Ascending aorta (tissue), 2 donors: ENCODE measurements at regions not wholly inside any gene's neighbourhood (a gene's known extent, or its start where the extent isn't known, plus 50 kb on each side); places are given as distances from the start of the nearest gene placed in this dataset.

Experiments
- DNase-seq, 2 donors: peaks; one replicate each; pipeline ENCODE4 v3.0.0-alpha.2; 2019; ENCODE audit warnings: low spot score in 2 of 2
- H3K27ac ChIP-seq, 2 donors: fragments of 200-600 bp; sonication (generic); one replicate each; pipeline ENCODE4 v1.5.1; 2016 to 2017; ENCODE audit warnings: mild to moderate bottlenecking in 1 of 2
- H3K27me3 ChIP-seq: fragments of 200-600 bp; sonication (generic); one replicate; pipeline ENCODE4 v1.5.1; 2017
- H3K36me3 ChIP-seq, 2 donors: fragments of 200-600 bp; sonication (generic); one replicate each; pipeline ENCODE4 v1.5.1; 2016
- H3K4me1 ChIP-seq, 2 donors: fragments of 200-600 bp; sonication (generic); one replicate each; pipeline ENCODE4 v1.5.1; 2016 to 2017; ENCODE audit warnings: mild to moderate bottlenecking in 1 of 2
- H3K4me3 ChIP-seq, 2 donors: fragments of 200-600 bp; sonication (generic); one replicate each; pipeline ENCODE4 v1.5.1; 2016 to 2017; ENCODE audit warnings: mild to moderate bottlenecking in 1 of 2
- H3K9me3 ChIP-seq, 2 donors: fragments of 200-600 bp; sonication (generic); one replicate each; pipeline ENCODE4 v1.5.1; 2016
- CTCF ChIP-seq, 3 experiments: fragments of 200-600 bp in 2 of 3; fragments of 450-650 bp in 1 of 3; sonication (generic) in 2 of 3; IDR thresholded peaks; one replicate each; pipeline ENCODE4 v1.5.1; 2016 to 2019; ENCODE audit warnings: antibody characterized with exemption in 3 of 3, mild to moderate bottlenecking in 1 of 3, moderate library complexity in 1 of 3
- intact Hi-C: fragments of 100-400 bp; cut with DNase I; formaldehyde crosslinking; loops from one replicate; pipeline ENCODE4 v1.15.1; 2023

- Histone ChIP-seq H3K27ac (no peak overlapping the region), H3K9me3 (no peaks in the 10 kb centered on the region), H3K27me3 (no peaks in the 10 kb centered on the region), H3K36me3 (no peaks in the 10 kb centered on the region), H3K4me3 (no peak overlapping the region), H3K4me1 (no peaks in the 10 kb centered on the region)
- TF ChIP-seq CTCF (IDR thresholded peaks at IDR 0.05) = no peak
- intact Hi-C loops = no loop called here
- no peak for DNase-seq
These were observed 298.1 kb downstream of the VRK1 start for GRCh38 chr14:97095269-97095668.

- TF ChIP-seq CTCF (IDR thresholded peaks at IDR 0.05) = no peak
- Histone ChIP-seq H3K4me1 (no peaks in the 10 kb centered on the region), H3K27me3 (no peaks in the 10 kb centered on the region), H3K4me3 (no peak overlapping the region), H3K36me3 (no peaks in the 10 kb centered on the region), H3K27ac (no peak overlapping the region), H3K9me3 (no peaks in the 10 kb centered on the region)
- intact Hi-C loops = no loop called here
- DNase-seq = no peak
These were observed 300.1 kb downstream of the VRK1 start for GRCh38 chr14:97097296-97097695.

- TF ChIP-seq CTCF (IDR thresholded peaks at IDR 0.05) = no peak
- no peaks in the 10 kb centered on the region for H3K27me3 ChIP-seq
These were observed 303.1 kb downstream of the VRK1 start for GRCh38 chr14:97100306-97100705.

GRCh38 chr14:97101561-97101960 lies 304.4 kb downstream of the VRK1 start:
- intact Hi-C loops = no loop called here
- no peak for DNase-seq
- no peak overlapping the region for H3K27ac ChIP-seq
- H3K27me3 ChIP-seq = no peaks in the 10 kb centered on the region
- H3K36me3 ChIP-seq = no peaks in the 10 kb centered on the region
- no peak for TF ChIP-seq CTCF (IDR thresholded peaks at IDR 0.05)
- H3K9me3 ChIP-seq = no peaks in the 10 kb centered on the region
- H3K4me3 ChIP-seq = no peak overlapping the region
- H3K4me1 ChIP-seq = no peaks in the 10 kb centered on the region

More at GRCh38 chr14:97100306-97100705, 303.1 kb downstream of the VRK1 start:
- intact Hi-C loops = no loop called here
- no peak for DNase-seq
- Histone ChIP-seq H3K36me3 (no peaks in the 10 kb centered on the region), H3K4me1 (no peaks in the 10 kb centered on the region), H3K9me3 (no peaks in the 10 kb centered on the region), H3K27ac (no peak overlapping the region), H3K4me3 (no peak overlapping the region)

- no peaks in the 10 kb centered on the region for H3K9me3 ChIP-seq
- TF ChIP-seq CTCF (IDR thresholded peaks at IDR 0.05) = no peak
- no peak for DNase-seq
- intact Hi-C loops = no loop called here
- H3K27ac ChIP-seq = no peak overlapping the region
- no peaks in the 10 kb centered on the region for H3K36me3 ChIP-seq
- no peaks in the 10 kb centered on the region for H3K27me3 ChIP-seq
- no peaks in the 10 kb centered on the region for H3K4me1 ChIP-seq
- no peak overlapping the region for H3K4me3 ChIP-seq
These were observed 306.8 kb downstream of the VRK1 start for GRCh38 chr14:97104029-97104428.

GRCh38 chr14:97106166-97106565 lies 309.0 kb downstream of the VRK1 start:
- Histone ChIP-seq H3K4me1 (no peaks in the 10 kb centered on the region), H3K27ac (no peak overlapping the region), H3K4me3 (no peak overlapping the region), H3K27me3 (no peaks in the 10 kb centered on the region), H3K36me3 (no peaks in the 10 kb centered on the region), H3K9me3 (no peaks in the 10 kb centered on the region)
- DNase-seq = no peak
- intact Hi-C loops = no loop called here
- TF ChIP-seq CTCF (IDR thresholded peaks at IDR 0.05) = no peak
